ENCODE measurements at regions not wholly inside any gene's neighbourhood (a gene's known extent, or its start where the extent isn't known, plus 50 kb on each side); places are given as distances from the start of the nearest gene placed in this dataset.
A peak's percentile ranks its signal among the peaks of the same experiment; 100 is the strongest.

DNA sequence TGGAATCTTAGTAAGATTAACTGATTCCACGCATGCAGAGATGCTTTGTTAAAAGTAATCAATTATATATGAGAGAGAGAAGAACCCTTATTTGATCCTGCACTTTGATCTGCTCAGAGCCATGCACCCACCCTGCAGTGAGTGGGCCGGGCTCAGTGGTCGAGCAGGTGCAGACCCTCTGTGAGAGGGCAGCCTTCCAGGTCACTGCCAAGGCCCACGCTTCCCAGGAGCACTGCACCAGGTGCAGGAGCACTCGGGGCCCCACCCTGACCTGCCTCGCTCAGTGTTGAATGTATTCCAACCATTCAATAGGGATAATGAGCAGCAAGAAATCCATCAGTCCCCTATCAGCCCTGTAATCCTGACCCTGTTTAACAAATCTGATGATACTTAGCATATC, 126.9 kb downstream of the TMEM200C start:
- H3K27ac ChIP-seq (ENCODE audit: low read depth, low read length), result no peak overlapping the region
- peaks cover 10% of the 10 kb centered on the region for H3K4me1 ChIP-seq (ENCODE audit: control insufficient read depth, insufficient read depth, low read length)
- H3K9ac ChIP-seq (ENCODE audit: low read depth, low read length), result no peak overlapping the region
- H3K4me3 ChIP-seq (ENCODE audit: low read depth, low read length), result no peak overlapping the region
- no peaks in the 10 kb centered on the region for H3K27me3 ChIP-seq (ENCODE audit: control insufficient read depth, insufficient read depth, low read length)
- no peaks in the 10 kb centered on the region for H3K9me3 ChIP-seq (ENCODE audit: control insufficient read depth, insufficient read depth, low read length)
- H3K36me3 ChIP-seq (ENCODE audit: control insufficient read depth, insufficient read depth, low read length), result no peaks in the 10 kb centered on the region

- Histone ChIP-seq H3K4me1 (ENCODE audit: control insufficient read depth, insufficient read depth, low read length) (peaks cover 12% of the 10 kb centered on the region), H3K9me3 (ENCODE audit: control insufficient read depth, insufficient read depth, low read length) (no peaks in the 10 kb centered on the region), H3K9ac (ENCODE audit: low read depth, low read length) (no peak overlapping the region), H3K27me3 (ENCODE audit: control insufficient read depth, insufficient read depth, low read length) (no peaks in the 10 kb centered on the region), H3K36me3 (ENCODE audit: control insufficient read depth, insufficient read depth, low read length) (no peaks in the 10 kb centered on the region), H3K4me3 (ENCODE audit: low read depth, low read length) (no peak overlapping the region), H3K27ac (ENCODE audit: low read depth, low read length) (no peak overlapping the region)
Observed at GRCh38 chr18:5759194-5759593, 136.1 kb downstream of the TMEM200C start.

DNA sequence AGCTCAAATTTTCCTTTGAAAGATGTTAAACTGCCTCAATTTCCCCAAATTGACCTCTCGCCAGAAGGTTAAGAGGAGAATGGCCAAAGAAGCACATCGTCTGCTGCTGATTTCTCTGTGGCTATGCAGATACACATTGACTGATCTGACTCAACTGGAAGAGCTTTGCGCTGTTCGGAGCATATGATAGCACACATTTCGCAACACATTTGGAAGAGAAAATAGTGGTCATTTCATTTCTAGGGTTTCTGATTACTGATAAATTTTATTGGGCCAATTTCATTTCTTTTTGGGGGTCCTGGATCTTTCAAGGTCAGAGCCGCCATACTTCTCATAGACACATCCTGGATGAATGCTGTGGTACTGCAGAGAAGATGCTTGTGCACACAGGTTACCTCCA, 138.5 kb downstream of the TMEM200C start:
- H3K36me3 ChIP-seq (ENCODE audit: control insufficient read depth, insufficient read depth, low read length), result no peaks in the 10 kb centered on the region
- no peak overlapping the region for H3K27ac ChIP-seq (ENCODE audit: low read depth, low read length)
- peaks cover 12% of the 10 kb centered on the region for H3K4me1 ChIP-seq (ENCODE audit: control insufficient read depth, insufficient read depth, low read length)
- H3K4me3 ChIP-seq (ENCODE audit: low read depth, low read length), result no peak overlapping the region
- H3K27me3 ChIP-seq (ENCODE audit: control insufficient read depth, insufficient read depth, low read length), result no peaks in the 10 kb centered on the region; the same call in none of the 2 replicates
- H3K9me3 ChIP-seq (ENCODE audit: control insufficient read depth, insufficient read depth, low read length), result no peaks in the 10 kb centered on the region
- H3K9ac ChIP-seq (ENCODE audit: low read depth, low read length), result no peak overlapping the region

GRCh38 chr18:5747678-5748077, 147.6 kb downstream of the TMEM200C start:
- Histone ChIP-seq H3K4me3 (ENCODE audit: low read depth, low read length) (no peak overlapping the region), H3K4me1 (ENCODE audit: control insufficient read depth, insufficient read depth, low read length) (no peaks in the 10 kb centered on the region), H3K27ac (ENCODE audit: low read depth, low read length) (peak overlapping the region; percentile 71), H3K9ac (ENCODE audit: low read depth, low read length) (no peak overlapping the region), H3K9me3 (ENCODE audit: control insufficient read depth, insufficient read depth, low read length) (no peaks in the 10 kb centered on the region), H3K36me3 (ENCODE audit: control insufficient read depth, insufficient read depth, low read length) (no peaks in the 10 kb centered on the region), H3K27me3 (ENCODE audit: control insufficient read depth, insufficient read depth, low read length) (peaks cover 8% of the 10 kb centered on the region)

DNA sequence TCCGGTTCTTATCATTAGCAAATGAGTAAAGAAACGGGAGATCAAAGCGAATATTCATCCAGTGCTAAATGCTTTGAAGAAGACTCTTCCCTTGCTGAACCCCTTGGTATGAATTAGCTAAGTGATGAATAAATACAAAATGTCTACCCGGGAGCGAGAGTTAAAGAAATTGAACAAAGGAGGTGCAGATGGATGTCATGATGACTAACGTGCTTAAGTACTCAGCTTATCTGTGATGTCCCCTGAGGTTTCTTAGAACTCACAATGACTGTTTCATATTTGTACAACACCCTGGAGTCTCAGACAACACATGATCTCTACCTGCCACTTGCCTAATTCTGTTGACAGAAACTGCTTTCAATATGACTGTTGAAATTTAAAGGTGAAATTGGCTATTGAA, 148.5 kb downstream of the TMEM200C start:
- peaks cover 8% of the 10 kb centered on the region for H3K27me3 ChIP-seq (ENCODE audit: control insufficient read depth, insufficient read depth, low read length)
- no peaks in the 10 kb centered on the region for H3K4me1 ChIP-seq (ENCODE audit: control insufficient read depth, insufficient read depth, low read length)
- H3K9ac ChIP-seq (ENCODE audit: low read depth, low read length), result no peak overlapping the region
- H3K4me3 ChIP-seq (ENCODE audit: low read depth, low read length), result no peak overlapping the region
- H3K9me3 ChIP-seq (ENCODE audit: control insufficient read depth, insufficient read depth, low read length), result no peaks in the 10 kb centered on the region
- H3K27ac ChIP-seq (ENCODE audit: low read depth, low read length), result peak overlapping the region; percentile 71
- H3K36me3 ChIP-seq (ENCODE audit: control insufficient read depth, insufficient read depth, low read length), result no peaks in the 10 kb centered on the region

- no peaks in the 10 kb centered on the region for H3K36me3 ChIP-seq (ENCODE audit: control insufficient read depth, insufficient read depth, low read length)
- no peak overlapping the region for H3K27ac ChIP-seq (ENCODE audit: low read depth, low read length)
- H3K9ac ChIP-seq (ENCODE audit: low read depth, low read length), result no peak overlapping the region
- no peaks in the 10 kb centered on the region for H3K4me1 ChIP-seq (ENCODE audit: control insufficient read depth, insufficient read depth, low read length)
- H3K9me3 ChIP-seq (ENCODE audit: control insufficient read depth, insufficient read depth, low read length), result no peaks in the 10 kb centered on the region
- H3K27me3 ChIP-seq (ENCODE audit: control insufficient read depth, insufficient read depth, low read length), result 0 out of 2 replicates have a peak, but pooled peaks cover under 1% of the 10 kb centered on the region
- no peak overlapping the region for H3K4me3 ChIP-seq (ENCODE audit: low read depth, low read length)
Observed at GRCh38 chr18:5744659-5745058, 150.7 kb downstream of the TMEM200C start.

- H3K27ac ChIP-seq (ENCODE audit: low read depth, low read length), result no peak overlapping the region
- 0 out of 2 replicates have a peak, but pooled peaks cover 9% of the 10 kb centered on the region for H3K4me1 ChIP-seq (ENCODE audit: control insufficient read depth, insufficient read depth, low read length)
- no peaks in the 10 kb centered on the region for H3K27me3 ChIP-seq (ENCODE audit: control insufficient read depth, insufficient read depth, low read length)
Observed at GRCh38 chr18:5738526-5738925, 156.8 kb downstream of the TMEM200C start.

GRCh38 chr18:5732318-5732717, 163.0 kb downstream of the TMEM200C start:
- H3K27ac ChIP-seq (ENCODE audit: low read depth, low read length), result no peak overlapping the region
- no peaks in the 10 kb centered on the region for H3K9me3 ChIP-seq (ENCODE audit: control insufficient read depth, insufficient read depth, low read length)
- no peaks in the 10 kb centered on the region for H3K36me3 ChIP-seq (ENCODE audit: control insufficient read depth, insufficient read depth, low read length)
- H3K4me3 ChIP-seq (ENCODE audit: low read depth, low read length), result no peak overlapping the region
- H3K27me3 ChIP-seq (ENCODE audit: control insufficient read depth, insufficient read depth, low read length), result no peaks in the 10 kb centered on the region
- no peak overlapping the region for H3K9ac ChIP-seq (ENCODE audit: low read depth, low read length)
- H3K4me1 ChIP-seq (ENCODE audit: control insufficient read depth, insufficient read depth, low read length), result peaks cover 8% of the 10 kb centered on the region; the same call in 1 of the 2 replicates

More at GRCh38 chr18:5738526-5738925, 156.8 kb downstream of the TMEM200C start:
- no peaks in the 10 kb centered on the region for H3K36me3 ChIP-seq (ENCODE audit: control insufficient read depth, insufficient read depth, low read length)
- no peak overlapping the region for H3K4me3 ChIP-seq (ENCODE audit: low read depth, low read length)
- no peaks in the 10 kb centered on the region for H3K9me3 ChIP-seq (ENCODE audit: control insufficient read depth, insufficient read depth, low read length)
- no peak overlapping the region for H3K9ac ChIP-seq (ENCODE audit: low read depth, low read length)

DNA sequence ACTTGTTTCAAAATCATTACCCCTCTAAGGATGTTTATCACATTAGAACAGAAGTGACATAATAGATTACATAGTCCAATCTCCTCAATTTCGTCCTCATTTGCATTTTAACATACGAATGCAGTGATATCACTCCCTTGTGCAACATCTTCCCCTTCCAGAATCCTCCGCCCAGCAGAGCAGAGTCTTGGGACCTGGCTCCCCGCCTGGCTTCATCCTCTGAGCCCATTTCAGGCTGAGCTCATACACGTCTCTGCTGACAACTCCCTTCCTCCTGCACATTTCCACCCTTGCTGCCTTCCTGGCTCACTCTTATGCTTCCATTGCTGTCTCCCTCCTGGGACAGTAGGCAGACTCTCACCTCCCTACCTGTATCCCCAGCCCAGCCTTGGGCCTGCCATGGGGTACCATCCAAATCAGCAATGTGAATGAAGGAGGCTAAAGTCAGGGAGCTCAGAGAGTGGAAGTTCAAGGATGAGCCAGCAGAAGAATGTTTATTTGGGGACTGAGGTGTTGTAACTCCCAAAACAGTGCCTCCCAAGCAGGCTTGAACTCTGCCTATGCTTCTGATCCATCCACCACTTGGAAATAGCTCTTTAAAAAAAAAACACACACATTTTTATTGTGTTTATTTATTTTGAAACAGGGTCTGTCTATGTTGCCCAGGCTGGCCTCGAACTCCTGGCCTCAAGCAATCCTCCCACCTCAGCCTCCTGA, 165.2 kb downstream of the TMEM200C start:
- H3K27ac ChIP-seq (ENCODE audit: low read depth, low read length), result no peak overlapping the region
- no peaks in the 10 kb centered on the region for H3K27me3 ChIP-seq (ENCODE audit: control insufficient read depth, insufficient read depth, low read length)
- no peaks in the 10 kb centered on the region for H3K36me3 ChIP-seq (ENCODE audit: control insufficient read depth, insufficient read depth, low read length)

DNA sequence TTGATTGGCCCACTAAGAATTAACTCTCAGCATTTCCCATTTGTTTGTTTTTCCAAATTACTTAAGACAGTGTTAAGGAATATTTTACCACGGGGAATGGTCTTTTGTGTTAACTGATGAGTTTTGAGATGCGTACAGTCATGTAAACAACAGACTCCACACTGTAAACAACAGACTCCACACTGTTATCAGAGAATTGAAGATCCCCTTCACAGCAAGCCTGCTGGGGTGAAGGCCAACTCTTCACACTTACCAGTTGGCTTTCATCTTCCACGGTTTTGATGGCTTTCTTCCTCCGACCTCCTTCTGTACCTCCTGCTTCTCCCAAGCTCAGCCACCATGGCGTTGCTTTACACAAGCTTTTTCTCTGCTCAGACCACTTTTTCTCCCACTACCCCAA, 166.8 kb downstream of the TMEM200C start:
- H3K27ac ChIP-seq (ENCODE audit: low read depth, low read length), result no peak overlapping the region
- H3K4me3 ChIP-seq (ENCODE audit: low read depth, low read length), result no peak overlapping the region
- H3K9ac ChIP-seq (ENCODE audit: low read depth, low read length), result no peak overlapping the region
- peaks cover 13% of the 10 kb centered on the region; the same call in 1 of the 2 replicates for H3K4me1 ChIP-seq (ENCODE audit: control insufficient read depth, insufficient read depth, low read length)
- H3K36me3 ChIP-seq (ENCODE audit: control insufficient read depth, insufficient read depth, low read length), result no peaks in the 10 kb centered on the region
- no peaks in the 10 kb centered on the region for H3K9me3 ChIP-seq (ENCODE audit: control insufficient read depth, insufficient read depth, low read length)
- H3K27me3 ChIP-seq (ENCODE audit: control insufficient read depth, insufficient read depth, low read length), result no peaks in the 10 kb centered on the region

More for the DNA sequence above, 165.2 kb downstream of the TMEM200C start:
- Histone ChIP-seq H3K4me3 (ENCODE audit: low read depth, low read length) (no peak overlapping the region), H3K9me3 (ENCODE audit: control insufficient read depth, insufficient read depth, low read length) (no peaks in the 10 kb centered on the region), H3K9ac (ENCODE audit: low read depth, low read length) (no peak overlapping the region), H3K4me1 (ENCODE audit: control insufficient read depth, insufficient read depth, low read length) (peaks cover 13% of the 10 kb centered on the region; the same call in 1 of the 2 replicates)

GRCh38 chr18:5726011-5726410, 169.3 kb downstream of the TMEM200C start:
- Histone ChIP-seq H3K9ac (ENCODE audit: low read depth, low read length) (no peak overlapping the region), H3K27me3 (ENCODE audit: control insufficient read depth, insufficient read depth, low read length) (no peaks in the 10 kb centered on the region), H3K9me3 (ENCODE audit: control insufficient read depth, insufficient read depth, low read length) (no peaks in the 10 kb centered on the region), H3K36me3 (ENCODE audit: control insufficient read depth, insufficient read depth, low read length) (no peaks in the 10 kb centered on the region), H3K27ac (ENCODE audit: low read depth, low read length) (no peak overlapping the region), H3K4me3 (ENCODE audit: low read depth, low read length) (no peak overlapping the region), H3K4me1 (ENCODE audit: control insufficient read depth, insufficient read depth, low read length) (peaks cover 13% of the 10 kb centered on the region; the same call in 1 of the 2 replicates)

Measured in HUES48 (cell line).